IgD-negative memory B cell (primary cell): ENCODE measurements at regions not wholly inside any gene's neighbourhood (a gene's known extent, or its start where the extent isn't known, plus 50 kb on each side); places are given as distances from the start of the nearest gene placed in this dataset.
A peak's percentile ranks its signal among the peaks of the same experiment; 100 is the strongest.

Experiments used
- H3K27ac Mint-ChIP-seq, 3 donors: one replicate each; pipeline ENCODE4 v1.8.0; 2020 to 2022; ENCODE audit warnings: mild to moderate bottlenecking in 3 of 3, mixed read lengths in 3 of 3, moderate library complexity in 1 of 3
- H3K27me3 Mint-ChIP-seq: one replicate; pipeline ENCODE4 v1.8.0; 2021; ENCODE audit warnings: mixed read lengths
- H3K36me3 Mint-ChIP-seq: one replicate; pipeline ENCODE4 v1.8.0; 2020; ENCODE audit warnings: mild to moderate bottlenecking, mixed read lengths
- H3K4me1 Mint-ChIP-seq, 3 donors: one replicate each; pipeline ENCODE4 v1.8.0; 2020 to 2022; ENCODE audit warnings: mixed read lengths in 3 of 3, mild to moderate bottlenecking in 1 of 3
- H3K4me3 Mint-ChIP-seq, 4 donors: one replicate each; pipeline ENCODE4 v1.8.0; 2020 to 2022; ENCODE audit warnings: mild to moderate bottlenecking in 4 of 4, mixed read lengths in 4 of 4, moderate library complexity in 3 of 4
- H3K9me3 Mint-ChIP-seq, 3 donors: one replicate each; pipeline ENCODE4 v1.8.0; 2020 to 2021; ENCODE audit warnings: mixed read lengths in 3 of 3, mild to moderate bottlenecking in 1 of 3

DNA sequence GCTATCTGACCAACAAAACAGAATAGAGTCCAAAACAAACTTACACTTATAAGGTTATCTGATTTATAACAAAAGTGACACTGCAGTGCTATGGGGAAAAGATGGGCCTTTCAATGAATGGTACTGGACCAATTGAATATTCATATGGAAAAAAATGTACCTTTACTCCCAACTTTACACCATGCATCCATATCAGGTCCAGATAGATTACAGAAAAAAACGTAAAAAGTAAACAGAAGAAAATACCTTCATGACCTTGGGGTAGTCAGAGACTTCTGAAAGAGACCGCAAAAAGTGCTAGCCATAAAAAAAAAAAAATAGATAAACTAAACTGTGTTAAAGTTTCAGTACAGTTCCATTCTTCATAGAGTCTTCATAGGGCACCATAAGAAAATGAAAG lies 308.3 kb downstream of the GXYLT1 start:
- Mint-ChIP-seq H3K9me3 (peaks cover 0 to 2% (median 0%) of the 10 kb centered on the region in 3 donors), H3K27me3 (peaks cover 1% of the 10 kb centered on the region), H3K4me3 (no peak overlapping the region), H3K27ac (no peak overlapping the region), H3K4me1 (no peaks in the 10 kb centered on the region), H3K36me3 (peaks cover 1% of the 10 kb centered on the region)

GRCh38 chr12:41835556-41835955 lies 309.1 kb downstream of the GXYLT1 start:
- Mint-ChIP-seq H3K27me3 (peaks cover 1% of the 10 kb centered on the region), H3K36me3 (peaks cover 1% of the 10 kb centered on the region), H3K27ac (no peak overlapping the region), H3K9me3 (peaks cover 0 to 2% (median 0%) of the 10 kb centered on the region in 3 donors), H3K4me3 (no peak overlapping the region), H3K4me1 (no peaks in the 10 kb centered on the region)

DNA sequence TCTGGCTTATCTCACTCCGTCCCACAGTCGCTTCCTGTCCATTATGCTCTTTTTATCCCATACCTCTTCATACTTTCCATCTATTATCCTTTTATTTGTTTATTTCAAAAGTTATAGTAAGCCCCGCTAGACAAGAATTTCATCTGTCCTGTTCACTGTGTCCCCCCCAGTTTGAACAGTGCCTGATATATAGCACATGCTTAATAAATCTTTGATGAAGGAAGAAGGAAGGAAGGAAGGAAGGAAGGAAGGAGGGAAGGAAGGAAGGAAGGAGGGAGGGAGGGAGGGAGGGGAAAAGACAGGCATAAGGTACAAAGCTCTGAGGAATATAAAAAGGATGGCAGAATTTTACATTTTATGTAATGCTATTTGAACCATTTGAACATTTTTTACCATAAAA lies 324.7 kb downstream of the GXYLT1 start:
- Mint-ChIP-seq H3K27ac (no peak overlapping the region), H3K4me3 (no peak overlapping the region), H3K4me1 (no peaks in the 10 kb centered on the region), H3K36me3 (no peaks in the 10 kb centered on the region), H3K9me3 (no peaks in the 10 kb centered on the region), H3K27me3 (no peaks in the 10 kb centered on the region)

DNA sequence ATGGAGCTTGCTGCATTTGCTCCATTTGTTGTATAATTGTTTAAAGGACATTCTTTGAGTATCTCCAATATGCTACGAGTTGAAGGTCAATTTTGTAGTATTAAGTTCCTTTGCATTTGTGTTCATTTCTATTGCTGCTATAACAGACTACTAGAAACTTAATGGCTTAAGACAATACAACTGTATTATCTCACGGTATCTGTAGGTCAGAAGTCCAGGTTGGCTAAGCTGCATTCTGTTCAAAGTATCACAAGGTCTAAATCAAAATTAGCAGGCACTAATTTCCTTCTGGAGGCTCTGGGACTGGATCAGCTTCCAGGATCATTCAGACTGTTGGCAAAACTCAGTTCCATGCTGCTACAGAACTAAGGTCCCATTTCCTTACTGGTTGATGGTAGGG lies 340.6 kb downstream of the GXYLT1 start:
- no peak overlapping the region for H3K27ac Mint-ChIP-seq
- H3K4me1 Mint-ChIP-seq = peaks cover 0 to 4% (median 0%) of the 10 kb centered on the region in 3 donors
- no peak overlapping the region for H3K4me3 Mint-ChIP-seq
- H3K36me3 Mint-ChIP-seq = no peaks in the 10 kb centered on the region
- H3K27me3 Mint-ChIP-seq = no peaks in the 10 kb centered on the region
- peaks cover 0 to 10% (median 7%) of the 10 kb centered on the region in 3 donors for H3K9me3 Mint-ChIP-seq

- no peak overlapping the region for H3K27ac Mint-ChIP-seq
- peaks cover 0 to 5% (median 5%) of the 10 kb centered on the region in 3 donors for H3K9me3 Mint-ChIP-seq
- H3K4me1 Mint-ChIP-seq = peaks cover 0 to 4% (median 0%) of the 10 kb centered on the region in 3 donors
- no peaks in the 10 kb centered on the region for H3K36me3 Mint-ChIP-seq
- H3K27me3 Mint-ChIP-seq = no peaks in the 10 kb centered on the region
- H3K4me3 Mint-ChIP-seq = no peak overlapping the region
Observed at GRCh38 chr12:41802803-41803202, 341.9 kb downstream of the GXYLT1 start.

- peaks cover 0 to 3% (median 0%) of the 10 kb centered on the region in 3 donors for H3K9me3 Mint-ChIP-seq
- H3K36me3 Mint-ChIP-seq = no peaks in the 10 kb centered on the region
Observed at GRCh38 chr12:41801261-41801660, 343.4 kb downstream of the GXYLT1 start.

DNA sequence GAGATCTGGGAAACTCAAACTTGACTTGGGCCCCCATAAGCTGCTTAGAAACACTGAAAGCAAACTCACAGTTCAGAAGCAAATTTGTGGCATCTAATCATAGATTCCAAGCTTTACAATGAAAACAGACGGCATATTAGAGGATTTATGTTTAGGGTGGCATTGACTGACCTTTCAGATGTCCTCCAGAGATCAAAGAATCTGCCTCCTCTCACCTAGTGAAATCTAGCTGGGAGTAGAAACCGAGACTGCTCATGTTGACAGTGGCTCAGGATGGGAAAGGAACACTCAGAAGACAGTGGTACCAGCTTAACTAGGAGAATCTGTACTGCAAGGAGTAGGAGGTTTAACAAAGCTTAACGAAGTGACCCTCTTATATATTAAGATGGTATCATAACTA lies 345.0 kb downstream of the GXYLT1 start:
- Mint-ChIP-seq H3K4me3 (no peak overlapping the region), H3K36me3 (no peaks in the 10 kb centered on the region), H3K9me3 (peaks cover 0 to 3% (median 0%) of the 10 kb centered on the region in 3 donors), H3K27ac (no peak overlapping the region), H3K27me3 (no peaks in the 10 kb centered on the region), H3K4me1 (peaks cover 0 to 4% (median 0%) of the 10 kb centered on the region in 3 donors)

More at GRCh38 chr12:41801261-41801660, 343.4 kb downstream of the GXYLT1 start:
- Mint-ChIP-seq H3K4me1 (peaks cover 0 to 4% (median 0%) of the 10 kb centered on the region in 3 donors), H3K27me3 (no peaks in the 10 kb centered on the region), H3K4me3 (no peak overlapping the region), H3K27ac (no peak overlapping the region)

- Mint-ChIP-seq H3K27ac (no peak overlapping the region), H3K36me3 (no peaks in the 10 kb centered on the region), H3K27me3 (no peaks in the 10 kb centered on the region), H3K4me1 (peaks cover 0 to 2% (median 0%) of the 10 kb centered on the region in 3 donors), H3K9me3 (peaks cover 0 to 7% (median 3%) of the 10 kb centered on the region in 3 donors), H3K4me3 (no peak overlapping the region)
Observed at GRCh38 chr12:41795910-41796309, 348.8 kb downstream of the GXYLT1 start.

- Mint-ChIP-seq H3K27me3 (no peaks in the 10 kb centered on the region), H3K4me1 (no peaks in the 10 kb centered on the region)
Observed at GRCh38 chr12:41795051-41795600, 349.5 kb downstream of the GXYLT1 start.

GRCh38 chr12:41794336-41794735 lies 350.3 kb downstream of the GXYLT1 start:
- Mint-ChIP-seq H3K27ac (no peak overlapping the region), H3K9me3 (peaks cover 2 to 14% (median 3%) of the 10 kb centered on the region in 3 donors), H3K27me3 (no peaks in the 10 kb centered on the region), H3K4me1 (no peaks in the 10 kb centered on the region), H3K36me3 (peaks cover 2% of the 10 kb centered on the region), H3K4me3 (no peak overlapping the region)

More at GRCh38 chr12:41795051-41795600, 349.5 kb downstream of the GXYLT1 start:
- Mint-ChIP-seq H3K4me3 (no peak overlapping the region), H3K9me3 (peaks cover 2 to 11% (median 3%) of the 10 kb centered on the region in 3 donors), H3K36me3 (no peaks in the 10 kb centered on the region), H3K27ac (no peak overlapping the region)

DNA sequence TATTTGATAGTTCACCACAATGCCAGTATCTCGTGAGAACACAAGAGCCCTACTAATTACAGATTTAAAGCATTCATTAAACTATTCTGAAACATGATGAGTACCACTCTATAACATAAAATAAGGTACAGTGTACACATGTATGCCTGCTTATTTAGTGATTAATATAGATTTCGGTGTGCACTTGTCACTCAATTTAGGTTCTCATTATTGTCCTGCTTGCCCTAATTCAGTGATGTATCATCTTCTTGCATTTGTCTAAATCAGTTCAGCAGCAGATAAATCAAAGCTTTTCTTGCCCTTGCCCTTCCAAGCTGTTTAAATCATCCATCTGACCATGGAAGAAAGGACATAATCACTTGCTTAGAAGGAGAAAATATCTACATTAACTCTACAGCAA lies 359.7 kb downstream of the GXYLT1 start:
- H3K4me1 Mint-ChIP-seq = no peaks in the 10 kb centered on the region
- H3K27me3 Mint-ChIP-seq = no peaks in the 10 kb centered on the region
- H3K4me3 Mint-ChIP-seq = no peak overlapping the region
- H3K36me3 Mint-ChIP-seq = peaks cover 2% of the 10 kb centered on the region
- H3K9me3 Mint-ChIP-seq = peaks cover 0 to 3% (median 0%) of the 10 kb centered on the region in 3 donors
- no peak overlapping the region for H3K27ac Mint-ChIP-seq

GRCh38 chr12:41778934-41779333 lies 365.7 kb downstream of the GXYLT1 start:
- no peak overlapping the region for H3K27ac Mint-ChIP-seq
- peaks cover 0 to 4% (median 0%) of the 10 kb centered on the region in 3 donors for H3K9me3 Mint-ChIP-seq
- H3K36me3 Mint-ChIP-seq = no peaks in the 10 kb centered on the region
- H3K27me3 Mint-ChIP-seq = no peaks in the 10 kb centered on the region
- H3K4me1 Mint-ChIP-seq = no peaks in the 10 kb centered on the region
- H3K4me3 Mint-ChIP-seq = no peak overlapping the region

DNA sequence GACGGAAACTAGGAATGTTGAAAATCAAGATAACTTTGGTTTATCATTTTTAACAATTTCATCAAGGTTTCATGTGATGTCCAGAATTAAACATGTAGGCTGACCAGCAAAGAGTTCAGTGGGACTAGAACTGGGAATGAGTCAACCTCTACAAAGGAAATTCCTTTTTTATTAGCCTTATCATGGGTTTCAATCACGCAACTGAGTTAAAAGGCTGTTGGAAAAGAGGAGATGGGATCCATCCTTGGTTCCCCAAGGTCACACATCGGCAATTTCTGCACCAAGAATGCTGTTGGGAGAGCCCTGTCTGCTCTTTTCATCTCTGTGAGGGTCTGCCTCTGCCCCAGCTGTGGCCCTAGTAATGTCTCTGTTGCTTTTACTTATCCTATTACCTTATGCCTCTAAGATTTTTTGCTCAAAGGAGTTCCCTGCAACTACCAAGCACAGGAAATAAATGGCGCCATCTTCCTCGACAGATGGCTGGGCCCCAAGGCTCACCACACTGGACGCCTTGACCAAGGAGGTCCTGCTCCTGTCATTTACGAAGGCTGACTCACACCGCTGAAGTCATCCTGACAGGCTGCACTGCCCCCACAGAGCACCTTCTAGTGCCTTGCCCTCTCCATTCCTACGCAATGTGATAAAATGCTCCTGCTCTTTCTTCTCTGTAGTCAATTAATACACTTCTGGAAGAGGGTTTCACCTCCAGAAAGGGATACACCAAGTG lies 367.4 kb downstream of the GXYLT1 start:
- H3K9me3 Mint-ChIP-seq = peaks cover 0 to 4% (median 0%) of the 10 kb centered on the region in 3 donors
- no peaks in the 10 kb centered on the region for H3K27me3 Mint-ChIP-seq
- no peaks in the 10 kb centered on the region for H3K4me1 Mint-ChIP-seq
- H3K27ac Mint-ChIP-seq = no peak overlapping the region
- H3K36me3 Mint-ChIP-seq = no peaks in the 10 kb centered on the region
- H3K4me3 Mint-ChIP-seq = no peak overlapping the region

- Mint-ChIP-seq H3K27ac (peak overlapping the region in 1 of 3 donors; percentile 8), H3K9me3 (peaks cover 0 to 4% (median 0%) of the 10 kb centered on the region in 3 donors), H3K27me3 (no peaks in the 10 kb centered on the region), H3K4me3 (no peak overlapping the region), H3K4me1 (no peaks in the 10 kb centered on the region), H3K36me3 (no peaks in the 10 kb centered on the region)
Observed at GRCh38 chr12:41772478-41772877, 372.2 kb downstream of the GXYLT1 start.

- Mint-ChIP-seq H3K4me1 (no peaks in the 10 kb centered on the region), H3K27ac (no peak overlapping the region), H3K36me3 (no peaks in the 10 kb centered on the region), H3K27me3 (no peaks in the 10 kb centered on the region), H3K4me3 (no peak overlapping the region), H3K9me3 (peaks cover 0 to 4% (median 0%) of the 10 kb centered on the region in 3 donors)
Observed at GRCh38 chr12:41769810-41770209, 374.9 kb downstream of the GXYLT1 start.

DNA sequence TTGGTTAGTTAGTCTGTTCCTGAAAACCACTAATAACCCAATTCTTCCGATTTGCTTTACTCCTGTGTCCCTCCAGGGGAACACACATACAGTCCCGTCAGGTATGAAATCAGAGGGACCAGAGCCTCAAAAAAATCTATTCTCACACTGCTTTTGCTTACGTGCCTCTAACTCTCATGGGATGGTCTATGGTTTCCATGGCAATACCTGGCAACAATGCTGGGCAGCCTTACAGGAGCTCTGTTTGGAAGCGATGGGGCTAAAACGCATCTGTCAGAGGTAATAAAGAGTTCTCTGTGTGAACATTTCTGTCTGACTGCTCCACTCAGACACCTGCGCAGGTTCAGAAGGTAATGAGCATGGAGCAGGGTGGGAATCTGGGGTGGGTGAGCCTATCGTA lies 376.2 kb downstream of the GXYLT1 start:
- no peaks in the 10 kb centered on the region for H3K36me3 Mint-ChIP-seq

More for the DNA sequence above, 376.2 kb downstream of the GXYLT1 start:
- H3K27me3 Mint-ChIP-seq = no peaks in the 10 kb centered on the region
- H3K4me3 Mint-ChIP-seq = no peak overlapping the region
- peaks cover 0 to 2% (median 0%) of the 10 kb centered on the region in 3 donors for H3K9me3 Mint-ChIP-seq
- H3K4me1 Mint-ChIP-seq = no peaks in the 10 kb centered on the region
- no peak overlapping the region for H3K27ac Mint-ChIP-seq
